SK-N-SH (cell line): ENCODE measurements at regions not wholly inside any gene's neighbourhood (a gene's known extent, or its start where the extent isn't known, plus 50 kb on each side); places are given as distances from the start of the nearest gene placed in this dataset.

Experiments
- CTCF ChIA-PET: fragments of 300-600, 350-600 bp; formaldehyde crosslinking; extraction: SDS; loops from one replicate; lab custom pipeline; 2021; lab: Yijun Ruan, JAX
- POLR2A ChIA-PET: fragments of 350-600 bp; sonication (Branson Sonifier 250); formaldehyde crosslinking; extraction: SDS; loops from one replicate; lab custom pipeline; 2020; ENCODE audit warnings: antibody characterized with exemption, inconsistent platforms; lab: Yijun Ruan, JAX
- DNase-seq: peaks from one replicate; pipeline ENCODE4 v3.0.0; 2012
- H2AFZ ChIP-seq: fragments of 200-600 bp; sonication (generic); 2 replicates; pipeline ENCODE4 v1.8.1; 2016; ENCODE audit warnings: antibody characterized with exemption, mild to moderate bottlenecking, low read depth
- H3F3A ChIP-seq: fragments of 200-600 bp; sonication (generic); replicated peaks from 2 replicates; pipeline ENCODE3; 2016; ENCODE audit warnings: antibody characterized with exemption, mild to moderate bottlenecking; ENCODE audit not compliant: insufficient read depth
- H3K27ac ChIP-seq, 2 experiments: fragments of 200-500 bp in 1 of 2; fragments of 200-600 bp in 1 of 2; sonication (Bioruptor generic) in 1 of 2; sonication (generic), shearing (Covaris generic) in 1 of 2; 2 replicates each; pipeline versions ENCODE4 v1.5.1 to v1.6.1; 2014 to 2016; ENCODE audit warnings: low read depth in 2 of 2, inconsistent platforms in 1 of 2, low read length in 1 of 2, mild to moderate bottlenecking in 1 of 2, mixed read lengths in 1 of 2
- H3K27me3 ChIP-seq: fragments of 200-600 bp; sonication (generic), shearing (Covaris generic); 2 replicates; pipeline ENCODE4 v1.6.1; 2016; ENCODE audit warnings: mixed run types; ENCODE audit not compliant: insufficient read depth
- H3K36me3 ChIP-seq, 2 experiments: fragments of 200-500 bp in 1 of 2; fragments of 200-600 bp in 1 of 2; sonication (Bioruptor generic) in 1 of 2; sonication (generic) in 1 of 2; replicated peaks in 1 of 2; 2 replicates each; pipeline versions ENCODE3 to v1.5.1; 2014 to 2016; ENCODE audit warnings: low read length in 1 of 2, mild to moderate bottlenecking in 1 of 2; ENCODE audit not compliant: insufficient read depth in 2 of 2, control insufficient read depth in 1 of 2
- H3K4me1 ChIP-seq, 2 experiments: fragments of 200-500 bp in 1 of 2; fragments of 200-600 bp in 1 of 2; sonication (Bioruptor generic) in 1 of 2; sonication (generic), shearing (Covaris generic) in 1 of 2; 2 replicates each; pipeline versions ENCODE4 v1.5.1 to v1.6.1; 2014 to 2016; ENCODE audit warnings: low read depth in 1 of 2, low read length in 1 of 2, mixed run types in 1 of 2; ENCODE audit not compliant: insufficient read depth in 2 of 2, control insufficient read depth in 1 of 2
- H3K4me2 ChIP-seq: fragments of 200-600 bp; sonication (generic), shearing (Covaris generic); 2 replicates; pipeline ENCODE4 v1.6.1; 2017; ENCODE audit warnings: mixed run types
- H3K4me3 ChIP-seq, 2 experiments: fragments of 200-500 bp in 1 of 2; fragments of 200-600 bp in 1 of 2; sonication (Bioruptor generic) in 1 of 2; sonication (generic), shearing (Covaris generic) in 1 of 2; 2 replicates each; pipeline versions ENCODE4 v1.5.1 to v1.8.1; 2014 to 2016; ENCODE audit warnings: low read depth in 2 of 2, inconsistent platforms in 1 of 2, low read length in 1 of 2, mild to moderate bottlenecking in 1 of 2, mixed read lengths in 1 of 2, moderate library complexity in 1 of 2
- H3K79me2 ChIP-seq: fragments of 200-600 bp; sonication (generic); 2 replicates; pipeline ENCODE4 v1.8.1; 2017; ENCODE audit warnings: mild to moderate bottlenecking; ENCODE audit not compliant: insufficient read depth
- H3K9ac ChIP-seq: fragments of 200-600 bp; sonication (generic); 2 replicates; pipeline ENCODE4 v1.6.1; 2017; ENCODE audit warnings: mixed run types
- H3K9me2 ChIP-seq: fragments of 200-600 bp; sonication (generic); 2 replicates; pipeline ENCODE4 v1.6.1; 2017; ENCODE audit warnings: mixed run types
- H3K9me3 ChIP-seq: fragments of 200-600 bp; sonication (generic); 2 replicates; pipeline ENCODE4 v1.6.1; 2017; ENCODE audit warnings: mixed run types, mild to moderate bottlenecking, moderate library complexity
- H4K20me1 ChIP-seq: fragments of 200-600 bp; sonication (generic); 2 replicates; pipeline ENCODE4 v1.6.1; 2017; ENCODE audit warnings: mild to moderate bottlenecking, mixed run types; ENCODE audit not compliant: insufficient read depth
- CTCF ChIP-seq: fragments of 200-600 bp; sonication (generic); IDR thresholded peaks from 2 replicates; pipeline ENCODE4 v1.6.1; 2017; ENCODE audit warnings: antibody characterized with exemption, mild to moderate bottlenecking, moderate library complexity
- EP300 ChIP-seq, 2 experiments: IDR thresholded peaks; 2 replicates each; pipeline versions ENCODE4 v1.4.0 to v1.6.1; 2012; ENCODE audit warnings: borderline replicate concordance in 1 of 2, low read depth in 1 of 2, low read length in 1 of 2
- FOXM1 ChIP-seq: IDR thresholded peaks from 2 replicates; pipeline ENCODE4 v1.4.0; 2012; ENCODE audit warnings: low read depth, mild to moderate bottlenecking
- GATA2 ChIP-seq: sonication (generic); formaldehyde crosslinking; IDR thresholded peaks from 2 replicates; pipeline ENCODE4 v1.5.0; 2020; ENCODE audit warnings: mild to moderate bottlenecking, missing genetic modification reagents
- RAD21 ChIP-seq: IDR thresholded peaks from 2 replicates; pipeline ENCODE4 v1.6.1; 2012; ENCODE audit warnings: mild to moderate bottlenecking, low read length
- RFX5 ChIP-seq: IDR thresholded peaks from 2 replicates; pipeline ENCODE4 v1.6.1; 2012; ENCODE audit warnings: mild to moderate bottlenecking, improper control_type of control experiment, low read length
- USF1 ChIP-seq: IDR thresholded peaks from 2 replicates; pipeline ENCODE4 v1.4.0; 2012; ENCODE audit warnings: low read depth, borderline replicate concordance
- ZBTB33 ChIP-seq: IDR thresholded peaks from 2 replicates; pipeline ENCODE4 v1.4.0; 2012; ENCODE audit warnings: low read depth, borderline replicate concordance
- WGBS: methylation state at CpG from one replicate; pipeline ENCODE4 v1.1.6; 2017; ENCODE audit warnings: low lambda C conversion rate; 5-methylcytosine and 5-hydroxymethylcytosine counted together
- TF ChIP-seq, protein P1 (sequence below): IDR thresholded peaks from 2 replicates; pipeline ENCODE4 v1.4.0; 2012; ENCODE audit warnings: low read depth

GRCh38 chr21:32131960-32132359, 146.9 kb downstream of the MIS18A start (continued):
- TF ChIP-seq CTCF: no peak

GRCh38 chr21:32131164-32131563, 147.7 kb downstream of the MIS18A start:
- ChIA-PET POLR2A (no interaction called here), CTCF (interaction anchor here (1.5 kb wide), 1 partner anchor 14 kb away, joined by 4 read pairs; no protein-coding TSS in a partner anchor)
- Histone ChIP-seq H3K4me3 (no peak overlapping the region), H3K36me3 (no peaks in the 10 kb centered on the region), H3K4me2 (no peak overlapping the region), H3K27ac (no peak overlapping the region), H2AFZ (no peak overlapping the region), H3K9me2 (no peaks in the 10 kb centered on the region), H3K27me3 (no peaks in the 10 kb centered on the region), H3K4me1 (peaks cover 0 to 11% of the 10 kb centered on the region in 2 experiments; a peak in 1 of 4 replicates)
- TF ChIP-seq GATA2 (CRISPR knock-in tag): no peak
- no peak for TF ChIP-seq RAD21
- TF ChIP-seq RFX5: no peak
- no peak for TF ChIP-seq ZBTB33
- no peak for TF ChIP-seq EP300 (IDR thresholded peaks at IDR 0.05; ENCODE audit: borderline replicate concordance in 1 of 2, low read depth in 1 of 2, low read length in 1 of 2)
- TF ChIP-seq CTCF: no peak
- TF ChIP-seq, protein P1, sequence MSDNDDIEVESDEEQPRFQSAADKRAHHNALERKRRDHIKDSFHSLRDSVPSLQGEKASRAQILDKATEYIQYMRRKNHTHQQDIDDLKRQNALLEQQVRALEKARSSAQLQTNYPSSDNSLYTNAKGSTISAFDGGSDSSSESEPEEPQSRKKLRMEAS: no peak
- TF ChIP-seq FOXM1: no peak
- TF ChIP-seq USF1: no peak
- TF ChIP-seq, all 33 proteins: peak for 0
- Histone ChIP-seq H3K79me2 (no peaks in the 10 kb centered on the region), H3K9me3 (no peaks in the 10 kb centered on the region), H3K9ac (no peak overlapping the region), H3F3A (no peaks in the 10 kb centered on the region), H4K20me1 (no peaks in the 10 kb centered on the region)
- 66% methylated on average over 7 of the region's 7 CpGs for WGBS
- DNase-seq: no peak
